HEK293 (cell line): ENCODE measurements at regions not wholly inside any gene's neighbourhood (a gene's known extent, or its start where the extent isn't known, plus 50 kb on each side); places are given as distances from the start of the nearest gene placed in this dataset.

ENCODE experiments used
- CTCF ChIA-PET: fragments of 350-600 bp; formaldehyde crosslinking; extraction: SDS; loops from one replicate; lab custom pipeline; 2021; ENCODE audit warnings: antibody characterized with exemption; lab: Yijun Ruan, JAX
- POLR2A ChIA-PET: fragments of 300-600 bp; formaldehyde crosslinking; extraction: SDS; loops from one replicate; lab custom pipeline; 2020; ENCODE audit warnings: antibody characterized with exemption, inconsistent platforms; lab: Yijun Ruan, JAX
- H3K27ac ChIP-seq: fragments of 200-500 bp; sonication (Bioruptor generic); 2 replicates; pipeline ENCODE4 v1.5.1; 2014; ENCODE audit warnings: low read depth, low read length, control low read depth, inconsistent platforms; ENCODE audit errors: extremely low read depth
- H3K36me3 ChIP-seq, 2 experiments: fragments of 200-500 bp in 1 of 2; sonication (Bioruptor generic) in 1 of 2; 1 replicate in 1 of 2; 2 replicates in 1 of 2; pipeline ENCODE4 v1.5.1; 2014 to 2017; ENCODE audit warnings: inconsistent platforms in 2 of 2, low read length in 2 of 2; ENCODE audit not compliant: control insufficient read depth in 2 of 2, insufficient read depth in 1 of 2
- H3K4me1 ChIP-seq: fragments of 200-500 bp; sonication (Bioruptor generic); 2 replicates; pipeline ENCODE4 v1.5.1; 2014; ENCODE audit warnings: mild to moderate bottlenecking, low read length, inconsistent platforms; ENCODE audit not compliant: control insufficient read depth, insufficient read depth
- H3K4me3 ChIP-seq: 2 replicates; pipeline ENCODE4 v1.5.1; 2011; ENCODE audit warnings: low read depth, mild to moderate bottlenecking, control low read depth, low read length, moderate library complexity
- H3K9me3 ChIP-seq: fragments of 200-500 bp; sonication (Bioruptor generic); 2 replicates; pipeline ENCODE4 v1.5.1; 2014; ENCODE audit warnings: low read depth, low read length, inconsistent platforms; ENCODE audit not compliant: control insufficient read depth, insufficient read depth
- BCL11B ChIP-seq: fragments of 450-650 bp; formaldehyde crosslinking; IDR thresholded peaks from 2 replicates; pipeline ENCODE4 v1.5.1; 2016; ENCODE audit warnings: low read depth, missing biosample characterization, missing genetic modification characterization
- KLF1 ChIP-seq: fragments of 450-650 bp; formaldehyde crosslinking; IDR thresholded peaks from 2 replicates; pipeline ENCODE4 v1.5.1; 2016; ENCODE audit warnings: missing biosample characterization, missing genetic modification characterization
- MYNN ChIP-seq: fragments of 450-650 bp; formaldehyde crosslinking; IDR thresholded peaks from 2 replicates; pipeline ENCODE4 v1.5.1; 2016; ENCODE audit warnings: missing biosample characterization, missing genetic modification characterization, borderline replicate concordance
- MZF1 ChIP-seq: fragments of 450-650 bp; formaldehyde crosslinking; IDR thresholded peaks from 2 replicates; pipeline ENCODE4 v1.5.1; 2017; ENCODE audit warnings: missing biosample characterization, missing genetic modification characterization, borderline replicate concordance
- SP7 ChIP-seq: fragments of 450-650 bp; formaldehyde crosslinking; IDR thresholded peaks from 2 replicates; pipeline ENCODE4 v1.5.1; 2016; ENCODE audit warnings: missing biosample characterization, missing genetic modification characterization
- ZFHX2 ChIP-seq: fragments of 450-650 bp; formaldehyde crosslinking; conservative IDR thresholded peaks from 2 replicates; pipeline ENCODE4 v1.5.1; 2016; ENCODE audit warnings: missing biosample characterization, missing genetic modification characterization
- ZFP41 ChIP-seq: fragments of 450-650 bp; formaldehyde crosslinking; IDR thresholded peaks from 2 replicates; pipeline ENCODE4 v1.5.1; 2016; ENCODE audit warnings: missing biosample characterization, missing genetic modification characterization, borderline replicate concordance
- ZFP69B ChIP-seq: fragments of 450-650 bp; formaldehyde crosslinking; IDR thresholded peaks from 2 replicates; pipeline ENCODE4 v1.5.1; 2016; ENCODE audit warnings: missing biosample characterization, missing genetic modification characterization
- ZNF133 ChIP-seq: fragments of 450-650 bp; formaldehyde crosslinking; IDR thresholded peaks from 2 replicates; pipeline ENCODE4 v1.5.1; 2016; ENCODE audit warnings: missing biosample characterization, missing genetic modification characterization
- ZNF146 ChIP-seq: fragments of 450-650 bp; formaldehyde crosslinking; IDR thresholded peaks from 2 replicates; pipeline ENCODE4 v1.5.1; 2016; ENCODE audit warnings: missing biosample characterization, missing genetic modification characterization
- ZNF155 ChIP-seq: fragments of 450-650 bp; formaldehyde crosslinking; IDR thresholded peaks from 2 replicates; pipeline ENCODE4 v1.5.1; 2016; ENCODE audit warnings: missing biosample characterization, missing genetic modification characterization
- ZNF184 ChIP-seq: fragments of 450-650 bp; IDR thresholded peaks from 2 replicates; pipeline ENCODE4 v1.5.1; 2018; ENCODE audit warnings: missing biosample characterization, mild to moderate bottlenecking, missing genetic modification characterization
- ZNF214 ChIP-seq: fragments of 450-650 bp; formaldehyde crosslinking; IDR thresholded peaks from 2 replicates; pipeline ENCODE4 v1.5.1; 2017; ENCODE audit warnings: missing biosample characterization, mild to moderate bottlenecking, missing genetic modification characterization, borderline replicate concordance
- ZNF221 ChIP-seq: fragments of 450-650 bp; formaldehyde crosslinking; IDR thresholded peaks from 2 replicates; pipeline ENCODE4 v1.5.1; 2017; ENCODE audit warnings: missing biosample characterization, missing genetic modification characterization, borderline replicate concordance
- ZNF24 ChIP-seq: fragments of 450-650 bp; formaldehyde crosslinking; IDR thresholded peaks from 2 replicates; pipeline ENCODE4 v1.5.1; 2016; ENCODE audit warnings: missing biosample characterization, missing genetic modification characterization
- ZNF292 ChIP-seq: fragments of 450-650 bp; formaldehyde crosslinking; IDR thresholded peaks from 2 replicates; pipeline ENCODE4 v1.5.1; 2016; ENCODE audit warnings: low read depth, missing biosample characterization, missing genetic modification characterization, borderline replicate concordance
- ZNF404 ChIP-seq: fragments of 450-650 bp; formaldehyde crosslinking; IDR thresholded peaks from 2 replicates; pipeline ENCODE4 v1.5.1; 2017; ENCODE audit warnings: missing biosample characterization, missing genetic modification characterization
- ZNF48 ChIP-seq: fragments of 450-650 bp; formaldehyde crosslinking; IDR thresholded peaks from 2 replicates; pipeline ENCODE4 v1.5.1; 2016; ENCODE audit warnings: missing biosample characterization, missing genetic modification characterization
- ZNF571 ChIP-seq: fragments of 450-650 bp; formaldehyde crosslinking; IDR thresholded peaks from 2 replicates; pipeline ENCODE4 v1.5.0; 2017; ENCODE audit warnings: missing biosample characterization, missing genetic modification characterization
- ZNF654 ChIP-seq: fragments of 450-650 bp; formaldehyde crosslinking; IDR thresholded peaks from 2 replicates; pipeline ENCODE4 v1.5.1; 2016; ENCODE audit warnings: low read depth, missing biosample characterization, missing genetic modification characterization
- ZNF670 ChIP-seq: fragments of 450-650 bp; formaldehyde crosslinking; IDR thresholded peaks from 2 replicates; pipeline ENCODE4 v1.5.1; 2016; ENCODE audit warnings: missing biosample characterization, missing genetic modification characterization, low read depth
- TF ChIP-seq, protein P1 (sequence below): fragments of 450-650 bp; IDR thresholded peaks from 2 replicates; pipeline ENCODE4 v1.5.1; 2018; ENCODE audit warnings: missing biosample characterization, mild to moderate bottlenecking, missing genetic modification characterization
- TF ChIP-seq, protein P2 (sequence below): fragments of 450-650 bp; formaldehyde crosslinking; IDR thresholded peaks from 2 replicates; pipeline ENCODE4 v1.5.1; 2016; ENCODE audit warnings: missing biosample characterization, missing genetic modification characterization
- TF ChIP-seq, protein P3 (sequence below): fragments of 450-650 bp; formaldehyde crosslinking; IDR thresholded peaks from 2 replicates; pipeline ENCODE4 v1.5.1; 2017; ENCODE audit warnings: missing biosample characterization, missing genetic modification characterization
- TF ChIP-seq, protein P4 (sequence below): fragments of 450-650 bp; formaldehyde crosslinking; IDR thresholded peaks from 2 replicates; pipeline ENCODE4 v1.5.1; 2016; ENCODE audit warnings: missing biosample characterization, missing genetic modification characterization
- TF ChIP-seq, protein P5 (sequence below): fragments of 450-650 bp; formaldehyde crosslinking; IDR thresholded peaks from 2 replicates; pipeline ENCODE4 v1.5.1; 2017; ENCODE audit warnings: missing biosample characterization, missing genetic modification characterization

DNA sequence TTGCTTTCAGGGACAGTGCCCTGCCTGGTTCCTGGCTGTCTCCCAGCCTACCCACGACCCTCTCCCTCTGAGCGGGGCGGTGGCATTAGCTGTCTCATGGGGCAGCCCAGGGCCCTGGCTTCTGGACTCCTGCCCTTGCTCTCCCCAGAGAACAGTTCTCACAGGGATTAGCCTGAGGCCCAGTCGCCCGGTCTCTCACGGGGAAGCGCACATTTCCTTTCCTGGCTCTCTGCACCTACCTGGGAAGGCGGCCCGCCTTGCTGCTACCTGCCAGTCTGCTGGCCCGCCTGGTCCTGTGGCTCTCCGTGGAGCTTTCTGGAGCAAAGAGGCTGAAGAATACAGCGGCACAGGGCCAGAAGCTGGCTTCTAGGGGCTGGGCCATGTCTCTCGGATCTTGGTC is 128.4 kb downstream of the FHDC1 start:
- TF ChIP-seq ZNF670 (no peak), ZFP41 (tag by site-specific recombination) (no peak), MYNN (no peak), ZFHX2 (tag by site-specific recombination) (no peak), ZNF404 (tag by site-specific recombination) (no peak), ZNF184 (tag by site-specific recombination) (no peak), ZNF133 (tag by site-specific recombination) (no peak), ZNF654 (no peak), ZNF214 (tag by site-specific recombination) (no peak), MZF1 (tag by site-specific recombination) (no peak), ZFP69B (tag by site-specific recombination) (no peak), ZNF24 (tag by site-specific recombination) (no peak)
- TF ChIP-seq, protein P1, sequence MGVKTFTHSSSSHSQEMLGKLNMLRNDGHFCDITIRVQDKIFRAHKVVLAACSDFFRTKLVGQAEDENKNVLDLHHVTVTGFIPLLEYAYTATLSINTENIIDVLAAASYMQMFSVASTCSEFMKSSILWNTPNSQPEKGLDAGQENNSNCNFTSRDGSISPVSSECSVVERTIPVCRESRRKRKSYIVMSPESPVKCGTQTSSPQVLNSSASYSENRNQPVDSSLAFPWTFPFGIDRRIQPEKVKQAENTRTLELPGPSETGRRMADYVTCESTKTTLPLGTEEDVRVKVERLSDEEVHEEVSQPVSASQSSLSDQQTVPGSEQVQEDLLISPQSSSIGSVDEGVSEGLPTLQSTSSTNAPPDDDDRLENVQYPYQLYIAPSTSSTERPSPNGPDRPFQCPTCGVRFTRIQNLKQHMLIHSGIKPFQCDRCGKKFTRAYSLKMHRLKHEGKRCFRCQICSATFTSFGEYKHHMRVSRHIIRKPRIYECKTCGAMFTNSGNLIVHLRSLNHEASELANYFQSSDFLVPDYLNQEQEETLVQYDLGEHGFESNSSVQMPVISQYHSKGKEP (tag by site-specific recombination): no peak
- TF ChIP-seq, protein P2, sequence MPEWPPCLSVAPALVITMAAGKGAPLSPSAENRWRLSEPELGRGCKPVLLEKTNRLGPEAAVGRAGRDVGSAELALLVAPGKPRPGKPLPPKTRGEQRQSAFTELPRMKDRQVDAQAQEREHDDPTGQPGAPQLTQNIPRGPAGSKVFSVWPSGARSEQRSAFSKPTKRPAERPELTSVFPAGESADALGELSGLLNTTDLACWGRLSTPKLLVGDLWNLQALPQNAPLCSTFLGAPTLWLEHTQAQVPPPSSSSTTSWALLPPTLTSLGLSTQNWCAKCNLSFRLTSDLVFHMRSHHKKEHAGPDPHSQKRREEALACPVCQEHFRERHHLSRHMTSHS (tag by site-specific recombination): no peak
- TF ChIP-seq, protein P3, sequence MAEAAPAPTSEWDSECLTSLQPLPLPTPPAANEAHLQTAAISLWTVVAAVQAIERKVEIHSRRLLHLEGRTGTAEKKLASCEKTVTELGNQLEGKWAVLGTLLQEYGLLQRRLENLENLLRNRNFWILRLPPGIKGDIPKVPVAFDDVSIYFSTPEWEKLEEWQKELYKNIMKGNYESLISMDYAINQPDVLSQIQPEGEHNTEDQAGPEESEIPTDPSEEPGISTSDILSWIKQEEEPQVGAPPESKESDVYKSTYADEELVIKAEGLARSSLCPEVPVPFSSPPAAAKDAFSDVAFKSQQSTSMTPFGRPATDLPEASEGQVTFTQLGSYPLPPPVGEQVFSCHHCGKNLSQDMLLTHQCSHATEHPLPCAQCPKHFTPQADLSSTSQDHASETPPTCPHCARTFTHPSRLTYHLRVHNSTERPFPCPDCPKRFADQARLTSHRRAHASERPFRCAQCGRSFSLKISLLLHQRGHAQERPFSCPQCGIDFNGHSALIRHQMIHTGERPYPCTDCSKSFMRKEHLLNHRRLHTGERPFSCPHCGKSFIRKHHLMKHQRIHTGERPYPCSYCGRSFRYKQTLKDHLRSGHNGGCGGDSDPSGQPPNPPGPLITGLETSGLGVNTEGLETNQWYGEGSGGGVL (tag by site-specific recombination): no peak
- TF ChIP-seq, protein P4, sequence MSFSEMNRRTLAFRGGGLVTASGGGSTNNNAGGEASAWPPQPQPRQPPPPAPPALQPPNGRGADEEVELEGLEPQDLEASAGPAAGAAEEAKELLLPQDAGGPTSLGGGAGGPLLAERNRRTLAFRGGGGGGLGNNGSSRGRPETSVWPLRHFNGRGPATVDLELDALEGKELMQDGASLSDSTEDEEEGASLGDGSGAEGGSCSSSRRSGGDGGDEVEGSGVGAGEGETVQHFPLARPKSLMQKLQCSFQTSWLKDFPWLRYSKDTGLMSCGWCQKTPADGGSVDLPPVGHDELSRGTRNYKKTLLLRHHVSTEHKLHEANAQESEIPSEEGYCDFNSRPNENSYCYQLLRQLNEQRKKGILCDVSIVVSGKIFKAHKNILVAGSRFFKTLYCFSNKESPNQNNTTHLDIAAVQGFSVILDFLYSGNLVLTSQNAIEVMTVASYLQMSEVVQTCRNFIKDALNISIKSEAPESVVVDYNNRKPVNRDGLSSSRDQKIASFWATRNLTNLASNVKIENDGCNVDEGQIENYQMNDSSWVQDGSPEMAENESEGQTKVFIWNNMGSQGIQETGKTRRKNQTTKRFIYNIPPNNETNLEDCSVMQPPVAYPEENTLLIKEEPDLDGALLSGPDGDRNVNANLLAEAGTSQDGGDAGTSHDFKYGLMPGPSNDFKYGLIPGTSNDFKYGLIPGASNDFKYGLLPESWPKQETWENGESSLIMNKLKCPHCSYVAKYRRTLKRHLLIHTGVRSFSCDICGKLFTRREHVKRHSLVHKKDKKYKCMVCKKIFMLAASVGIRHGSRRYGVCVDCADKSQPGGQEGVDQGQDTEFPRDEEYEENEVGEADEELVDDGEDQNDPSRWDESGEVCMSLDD (tag by site-specific recombination): no peak
- TF ChIP-seq, all 188 proteins: peak for 0
- Histone ChIP-seq H3K36me3 (no peaks in the 10 kb centered on the region), H3K27ac (no peak overlapping the region), H3K4me1 (no peaks in the 10 kb centered on the region), H3K9me3 (no peaks in the 10 kb centered on the region), H3K4me3 (no peak overlapping the region)
- ChIA-PET CTCF (no interaction called here), POLR2A (no interaction called here)

DNA sequence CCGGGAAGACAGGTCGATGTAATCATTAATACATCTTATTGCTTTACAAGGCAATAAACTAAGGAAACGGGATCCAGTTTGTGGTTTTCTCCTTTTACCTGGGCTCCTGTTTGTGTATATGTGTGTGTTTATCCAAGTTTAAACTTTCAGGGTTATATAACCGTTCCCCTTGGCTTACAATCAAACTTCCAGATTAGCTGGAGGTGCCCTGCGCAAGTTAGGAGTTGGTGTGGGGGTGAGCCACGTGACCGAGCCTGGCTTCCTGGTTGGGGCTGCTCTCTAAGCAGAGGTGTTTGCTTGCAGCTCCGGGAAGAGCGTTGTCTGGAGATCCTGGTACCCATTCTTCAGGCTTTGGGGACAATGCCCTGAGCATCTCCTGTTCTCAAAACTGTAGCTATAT is 129.2 kb downstream of the FHDC1 start:
- Histone ChIP-seq H3K4me1 (no peaks in the 10 kb centered on the region), H3K4me3 (no peak overlapping the region), H3K36me3 (no peaks in the 10 kb centered on the region), H3K9me3 (no peaks in the 10 kb centered on the region), H3K27ac (no peak overlapping the region)
- TF ChIP-seq ZNF571 (no peak), ZNF48 (tag by site-specific recombination) (no peak), KLF1 (tag by site-specific recombination) (no peak), ZNF146 (no peak), ZNF292 (tag by site-specific recombination) (no peak), BCL11B (no peak), SP7 (no peak), ZNF155 (tag by site-specific recombination) (no peak), ZNF221 (tag by site-specific recombination) (no peak)
- TF ChIP-seq, protein P5, sequence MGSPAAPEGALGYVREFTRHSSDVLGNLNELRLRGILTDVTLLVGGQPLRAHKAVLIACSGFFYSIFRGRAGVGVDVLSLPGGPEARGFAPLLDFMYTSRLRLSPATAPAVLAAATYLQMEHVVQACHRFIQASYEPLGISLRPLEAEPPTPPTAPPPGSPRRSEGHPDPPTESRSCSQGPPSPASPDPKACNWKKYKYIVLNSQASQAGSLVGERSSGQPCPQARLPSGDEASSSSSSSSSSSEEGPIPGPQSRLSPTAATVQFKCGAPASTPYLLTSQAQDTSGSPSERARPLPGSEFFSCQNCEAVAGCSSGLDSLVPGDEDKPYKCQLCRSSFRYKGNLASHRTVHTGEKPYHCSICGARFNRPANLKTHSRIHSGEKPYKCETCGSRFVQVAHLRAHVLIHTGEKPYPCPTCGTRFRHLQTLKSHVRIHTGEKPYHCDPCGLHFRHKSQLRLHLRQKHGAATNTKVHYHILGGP (tag by site-specific recombination): no peak
- ChIA-PET POLR2A (no interaction called here), CTCF (interaction anchor here (0.9 kb wide), 1 partner anchor 18 kb away, joined by 3 read pairs; no protein-coding TSS in a partner anchor)
